ENCODE measurements at regions not wholly inside any gene's neighbourhood (a gene's known extent, or its start where the extent isn't known, plus 50 kb on each side); places are given as distances from the start of the nearest gene placed in this dataset.

GRCh38 chr6:105628156-105628860 is 225.4 kb upstream of the PREP start:
- Mint-ChIP-seq H3K27ac (no peak overlapping the region), H3K4me1 (no peaks in the 10 kb centered on the region), H3K4me3 (no peak overlapping the region), H3K36me3 (peaks cover 0 to 13% (median 0%) of the 10 kb centered on the region in 3 donors), H3K9me3 (peaks cover 0 to 13% (median 4%) of the 10 kb centered on the region in 9 donors), H3K27me3 (peaks cover 7 to 38% (median 18%) of the 10 kb centered on the region in 5 donors)
- DNase-seq (no peak), ATAC-seq (no peak)
- POLR2A ChIA-PET = no interaction called here

- POLR2A ChIA-PET = no interaction called here
- peaks cover 0 to 13% (median 0%) of the 10 kb centered on the region in 3 donors for H3K36me3 Mint-ChIP-seq
- H3K9me3 Mint-ChIP-seq = peaks cover 0 to 13% (median 0%) of the 10 kb centered on the region in 9 donors
- peaks cover 7 to 37% (median 17%) of the 10 kb centered on the region in 5 donors for H3K27me3 Mint-ChIP-seq
- DNase-seq (no peak), ATAC-seq (no peak)
- H3K27ac Mint-ChIP-seq = no peak overlapping the region
- no peaks in the 10 kb centered on the region for H3K4me1 Mint-ChIP-seq
- no peak overlapping the region for H3K4me3 Mint-ChIP-seq
These were observed 223.6 kb upstream of the PREP start for GRCh38 chr6:105626295-105627158.

- Mint-ChIP-seq H3K27me3 (peaks cover 3 to 15% (median 8%) of the 10 kb centered on the region in 5 donors), H3K4me3 (no peak overlapping the region), H3K36me3 (no peaks in the 10 kb centered on the region), H3K9me3 (no peaks in the 10 kb centered on the region), H3K4me1 (no peaks in the 10 kb centered on the region), H3K27ac (no peak overlapping the region)
- no peak for ATAC-seq
- POLR2A ChIA-PET = no interaction called here
- DNase-seq = no peak
These were observed 221.1 kb upstream of the PREP start for GRCh38 chr6:105624021-105624420.

- Mint-ChIP-seq H3K9me3 (no peaks in the 10 kb centered on the region), H3K27ac (no peak overlapping the region), H3K36me3 (no peaks in the 10 kb centered on the region), H3K4me1 (no peaks in the 10 kb centered on the region), H3K4me3 (no peak overlapping the region), H3K27me3 (peaks cover 2 to 7% (median 6%) of the 10 kb centered on the region in 5 donors)
- POLR2A ChIA-PET = no interaction called here
- ATAC-seq (no peak), DNase-seq (no peak)
These were observed 219.3 kb upstream of the PREP start for GRCh38 chr6:105622226-105622625.

- no peak overlapping the region for H3K4me3 Mint-ChIP-seq
- POLR2A ChIA-PET = no interaction called here
- peaks cover 2 to 7% (median 6%) of the 10 kb centered on the region in 5 donors for H3K27me3 Mint-ChIP-seq
- no peaks in the 10 kb centered on the region for H3K36me3 Mint-ChIP-seq
- H3K9me3 Mint-ChIP-seq = no peaks in the 10 kb centered on the region
- ATAC-seq (no peak), DNase-seq (no peak)
- H3K27ac Mint-ChIP-seq = no peak overlapping the region
- H3K4me1 Mint-ChIP-seq = no peaks in the 10 kb centered on the region
These were observed 218.8 kb upstream of the PREP start for GRCh38 chr6:105621564-105622175.

GRCh38 chr6:105620878-105621277 is 218.0 kb upstream of the PREP start:
- H3K27me3 Mint-ChIP-seq = peaks cover 2 to 7% (median 6%) of the 10 kb centered on the region in 5 donors
- H3K9me3 Mint-ChIP-seq = no peaks in the 10 kb centered on the region
- ATAC-seq (no peak), DNase-seq (no peak)
- POLR2A ChIA-PET = no interaction called here
- H3K4me1 Mint-ChIP-seq = no peaks in the 10 kb centered on the region
- H3K36me3 Mint-ChIP-seq = no peaks in the 10 kb centered on the region
- no peak overlapping the region for H3K4me3 Mint-ChIP-seq
- peak overlapping the region in 1 of 10 donors; percentile 37 for H3K27ac Mint-ChIP-seq

GRCh38 chr6:105619971-105620741 is 217.3 kb upstream of the PREP start:
- H3K36me3 Mint-ChIP-seq = peaks cover 0 to 2% (median 2%) of the 10 kb centered on the region in 3 donors
- POLR2A ChIA-PET = no interaction called here
- H3K4me1 Mint-ChIP-seq = no peaks in the 10 kb centered on the region
- H3K27me3 Mint-ChIP-seq = peaks cover 2 to 7% (median 6%) of the 10 kb centered on the region in 5 donors
- H3K27ac Mint-ChIP-seq = no peak overlapping the region
- no peak for DNase-seq
- ATAC-seq = no peak
- H3K4me3 Mint-ChIP-seq = no peak overlapping the region
- peaks cover 0 to 6% (median 0%) of the 10 kb centered on the region in 9 donors for H3K9me3 Mint-ChIP-seq

GRCh38 chr6:105618247-105618646 is 215.4 kb upstream of the PREP start:
- Mint-ChIP-seq H3K4me3 (no peak overlapping the region), H3K27me3 (peaks cover 0 to 6% (median 3%) of the 10 kb centered on the region in 5 donors), H3K36me3 (peaks cover 0 to 6% (median 2%) of the 10 kb centered on the region in 3 donors), H3K9me3 (peaks cover 0 to 13% (median 3%) of the 10 kb centered on the region in 9 donors), H3K4me1 (no peaks in the 10 kb centered on the region), H3K27ac (no peak overlapping the region)
- POLR2A ChIA-PET = interaction anchor here (0.6 kb wide), 1 partner anchor 1007 kb away, joined by 3 read pairs; no protein-coding TSS in a partner anchor
- no peak for DNase-seq
- no peak for ATAC-seq

GRCh38 chr6:105616521-105616920 is 213.6 kb upstream of the PREP start:
- DNase-seq (no peak), ATAC-seq (no peak)
- POLR2A ChIA-PET = no interaction called here
- Mint-ChIP-seq H3K9me3 (peaks cover 0 to 13% (median 3%) of the 10 kb centered on the region in 9 donors), H3K27me3 (peaks cover 0 to 11% (median 3%) of the 10 kb centered on the region in 5 donors), H3K27ac (no peak overlapping the region), H3K36me3 (peaks cover 0 to 6% (median 2%) of the 10 kb centered on the region in 3 donors), H3K4me1 (no peaks in the 10 kb centered on the region), H3K4me3 (no peak overlapping the region)

- H3K36me3 Mint-ChIP-seq = peaks cover 0 to 6% (median 2%) of the 10 kb centered on the region in 3 donors
- ATAC-seq = no peak
These were observed 208.7 kb upstream of the PREP start for GRCh38 chr6:105611606-105612005.

GRCh38 chr6:105609375-105609991 is 206.6 kb upstream of the PREP start:
- POLR2A ChIA-PET = no interaction called here
- Mint-ChIP-seq H3K27ac (no peak overlapping the region), H3K9me3 (peaks cover 0 to 7% (median 0%) of the 10 kb centered on the region in 9 donors), H3K27me3 (peaks cover 0 to 11% (median 9%) of the 10 kb centered on the region in 5 donors), H3K4me3 (no peak overlapping the region), H3K4me1 (peaks cover 0 to 4% (median 0%) of the 10 kb centered on the region in 4 donors), H3K36me3 (no peaks in the 10 kb centered on the region)
- DNase-seq (no peak), ATAC-seq (no peak)

More at GRCh38 chr6:105611606-105612005, 208.7 kb upstream of the PREP start:
- H3K4me1 Mint-ChIP-seq = peaks cover 0 to 4% (median 0%) of the 10 kb centered on the region in 4 donors
- POLR2A ChIA-PET = interaction anchor here (0.7 kb wide), 1 partner anchor 161 kb away, joined by 3 read pairs; no protein-coding TSS in a partner anchor
- H3K27ac Mint-ChIP-seq = no peak overlapping the region
- DNase-seq = no peak
- H3K27me3 Mint-ChIP-seq = peaks cover 0 to 11% (median 9%) of the 10 kb centered on the region in 5 donors
- no peak overlapping the region for H3K4me3 Mint-ChIP-seq
- H3K9me3 Mint-ChIP-seq = peaks cover 0 to 13% (median 3%) of the 10 kb centered on the region in 9 donors
